SK-N-SH (cell line): ENCODE measurements at regions not wholly inside any gene's neighbourhood (a gene's known extent, or its start where the extent isn't known, plus 50 kb on each side); places are given as distances from the start of the nearest gene placed in this dataset.

ENCODE experiments used
- CTCF ChIA-PET: fragments of 300-600, 350-600 bp; formaldehyde crosslinking; extraction: SDS; loops from one replicate; lab custom pipeline; 2021; lab: Yijun Ruan, JAX
- POLR2A ChIA-PET: fragments of 350-600 bp; sonication (Branson Sonifier 250); formaldehyde crosslinking; extraction: SDS; loops from one replicate; lab custom pipeline; 2020; ENCODE audit warnings: antibody characterized with exemption, inconsistent platforms; lab: Yijun Ruan, JAX
- DNase-seq: peaks from one replicate; pipeline ENCODE4 v3.0.0; 2012
- H2AFZ ChIP-seq: fragments of 200-600 bp; sonication (generic); 2 replicates; pipeline ENCODE4 v1.8.1; 2016; ENCODE audit warnings: antibody characterized with exemption, mild to moderate bottlenecking, low read depth
- H3F3A ChIP-seq: fragments of 200-600 bp; sonication (generic); replicated peaks from 2 replicates; pipeline ENCODE3; 2016; ENCODE audit warnings: antibody characterized with exemption, mild to moderate bottlenecking; ENCODE audit not compliant: insufficient read depth
- H3K27ac ChIP-seq, 2 experiments: fragments of 200-500 bp in 1 of 2; fragments of 200-600 bp in 1 of 2; sonication (Bioruptor generic) in 1 of 2; sonication (generic), shearing (Covaris generic) in 1 of 2; 2 replicates each; pipeline versions ENCODE4 v1.5.1 to v1.6.1; 2014 to 2016; ENCODE audit warnings: low read depth in 2 of 2, inconsistent platforms in 1 of 2, low read length in 1 of 2, mild to moderate bottlenecking in 1 of 2, mixed read lengths in 1 of 2
- H3K27me3 ChIP-seq: fragments of 200-600 bp; sonication (generic), shearing (Covaris generic); 2 replicates; pipeline ENCODE4 v1.6.1; 2016; ENCODE audit warnings: mixed run types; ENCODE audit not compliant: insufficient read depth
- H3K36me3 ChIP-seq, 2 experiments: fragments of 200-500 bp in 1 of 2; fragments of 200-600 bp in 1 of 2; sonication (Bioruptor generic) in 1 of 2; sonication (generic) in 1 of 2; replicated peaks in 1 of 2; 2 replicates each; pipeline versions ENCODE3 to v1.5.1; 2014 to 2016; ENCODE audit warnings: low read length in 1 of 2, mild to moderate bottlenecking in 1 of 2; ENCODE audit not compliant: insufficient read depth in 2 of 2, control insufficient read depth in 1 of 2
- H3K4me1 ChIP-seq, 2 experiments: fragments of 200-500 bp in 1 of 2; fragments of 200-600 bp in 1 of 2; sonication (Bioruptor generic) in 1 of 2; sonication (generic), shearing (Covaris generic) in 1 of 2; 2 replicates each; pipeline versions ENCODE4 v1.5.1 to v1.6.1; 2014 to 2016; ENCODE audit warnings: low read depth in 1 of 2, low read length in 1 of 2, mixed run types in 1 of 2; ENCODE audit not compliant: insufficient read depth in 2 of 2, control insufficient read depth in 1 of 2
- H3K4me2 ChIP-seq: fragments of 200-600 bp; sonication (generic), shearing (Covaris generic); 2 replicates; pipeline ENCODE4 v1.6.1; 2017; ENCODE audit warnings: mixed run types
- H3K4me3 ChIP-seq, 2 experiments: fragments of 200-500 bp in 1 of 2; fragments of 200-600 bp in 1 of 2; sonication (Bioruptor generic) in 1 of 2; sonication (generic), shearing (Covaris generic) in 1 of 2; 2 replicates each; pipeline versions ENCODE4 v1.5.1 to v1.8.1; 2014 to 2016; ENCODE audit warnings: low read depth in 2 of 2, inconsistent platforms in 1 of 2, low read length in 1 of 2, mild to moderate bottlenecking in 1 of 2, mixed read lengths in 1 of 2, moderate library complexity in 1 of 2
- H3K79me2 ChIP-seq: fragments of 200-600 bp; sonication (generic); 2 replicates; pipeline ENCODE4 v1.8.1; 2017; ENCODE audit warnings: mild to moderate bottlenecking; ENCODE audit not compliant: insufficient read depth
- H3K9ac ChIP-seq: fragments of 200-600 bp; sonication (generic); 2 replicates; pipeline ENCODE4 v1.6.1; 2017; ENCODE audit warnings: mixed run types
- H3K9me2 ChIP-seq: fragments of 200-600 bp; sonication (generic); 2 replicates; pipeline ENCODE4 v1.6.1; 2017; ENCODE audit warnings: mixed run types
- H3K9me3 ChIP-seq: fragments of 200-600 bp; sonication (generic); 2 replicates; pipeline ENCODE4 v1.6.1; 2017; ENCODE audit warnings: mixed run types, mild to moderate bottlenecking, moderate library complexity
- H4K20me1 ChIP-seq: fragments of 200-600 bp; sonication (generic); 2 replicates; pipeline ENCODE4 v1.6.1; 2017; ENCODE audit warnings: mild to moderate bottlenecking, mixed run types; ENCODE audit not compliant: insufficient read depth
- EP300 ChIP-seq, 2 experiments: IDR thresholded peaks; 2 replicates each; pipeline versions ENCODE4 v1.4.0 to v1.6.1; 2012; ENCODE audit warnings: borderline replicate concordance in 1 of 2, low read depth in 1 of 2, low read length in 1 of 2
- EZH2phosphoT487 ChIP-seq: fragments of 200-600 bp; sonication (generic); IDR thresholded peaks from 2 replicates; pipeline ENCODE4 v1.6.1; 2017; ENCODE audit warnings: low read depth, mixed run types, mild to moderate bottlenecking, antibody characterized with exemption, moderate library complexity, borderline replicate concordance
- FOSL2 ChIP-seq: IDR thresholded peaks from 2 replicates; pipeline ENCODE4 v1.4.0; 2012; ENCODE audit warnings: low read depth, mild to moderate bottlenecking, moderate library complexity, borderline replicate concordance
- GABPA ChIP-seq: IDR thresholded peaks from 2 replicates; pipeline ENCODE4 v1.4.0; 2012; ENCODE audit warnings: low read depth, mild to moderate bottlenecking
- MEF2A ChIP-seq: IDR thresholded peaks from 2 replicates; pipeline ENCODE4 v1.4.0; 2012; ENCODE audit warnings: low read depth, borderline replicate concordance
- MXI1 ChIP-seq: IDR thresholded peaks from 2 replicates; pipeline ENCODE4 v1.6.1; 2012; ENCODE audit warnings: mild to moderate bottlenecking, low read depth, low read length, improper control_type of control experiment
- NFIC ChIP-seq: IDR thresholded peaks from 2 replicates; pipeline ENCODE4 v1.4.0; 2012; ENCODE audit warnings: borderline replicate concordance
- RXRA ChIP-seq: IDR thresholded peaks from 2 replicates; pipeline ENCODE4 v1.4.0; 2012; ENCODE audit warnings: low read depth, mild to moderate bottlenecking, borderline replicate concordance
- SIN3A ChIP-seq: IDR thresholded peaks from 2 replicates; pipeline ENCODE4 v1.6.1; 2012; ENCODE audit warnings: low read depth, mild to moderate bottlenecking, low read length, moderate library complexity, borderline replicate concordance
- SMC3 ChIP-seq: IDR thresholded peaks from 2 replicates; pipeline ENCODE4 v1.6.1; 2012; ENCODE audit warnings: low read depth, low read length, improper control_type of control experiment
- TEAD4 ChIP-seq: IDR thresholded peaks from 2 replicates; pipeline ENCODE4 v1.4.0; 2012; ENCODE audit warnings: mild to moderate bottlenecking, borderline replicate concordance; ENCODE audit not compliant: insufficient read depth
- YY1 ChIP-seq: IDR thresholded peaks from 2 replicates; pipeline ENCODE4 v1.4.0; 2012; ENCODE audit warnings: low read depth, mild to moderate bottlenecking
- WGBS: methylation state at CpG from one replicate; pipeline ENCODE4 v1.1.6; 2017; ENCODE audit warnings: low lambda C conversion rate; 5-methylcytosine and 5-hydroxymethylcytosine counted together
- TF ChIP-seq, protein P1 (sequence below): IDR thresholded peaks from 2 replicates; pipeline ENCODE4 v1.4.0; 2012; ENCODE audit warnings: low read depth
- TF ChIP-seq, protein P2 (sequence below): fragments of 150-350 bp; IDR thresholded peaks from 2 replicates; pipeline ENCODE4 v1.6.1; 2016; ENCODE audit warnings: mild to moderate bottlenecking, low read depth, low read length

DNA sequence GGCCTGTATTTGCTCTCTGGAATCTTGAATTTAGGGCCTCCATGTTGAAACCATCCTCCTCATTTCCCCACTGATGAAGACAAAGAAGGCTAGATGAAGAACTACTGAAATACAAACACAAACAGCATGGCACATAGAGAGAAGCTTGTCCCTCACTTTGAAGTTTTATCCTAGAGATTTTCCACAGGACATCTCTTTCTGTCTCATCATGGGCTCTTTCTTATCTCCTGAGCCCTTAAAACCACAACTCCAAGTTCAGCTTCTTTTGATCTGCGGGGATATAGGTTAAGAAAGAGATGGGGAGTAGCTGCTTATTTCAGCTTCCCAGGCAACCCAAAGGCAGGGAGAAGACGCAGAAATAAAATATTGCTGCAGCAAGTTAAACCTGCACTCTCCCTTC lies 213.1 kb upstream of the LRIG1 start:
- Histone ChIP-seq H3K79me2 (no peaks in the 10 kb centered on the region), H3K36me3 (no peaks in the 10 kb centered on the region), H3K4me1 (no peaks in the 10 kb centered on the region), H2AFZ (no peak overlapping the region), H3K27ac (no peak overlapping the region), H3K4me3 (no peak overlapping the region), H3K27me3 (no peaks in the 10 kb centered on the region), H3F3A (no peaks in the 10 kb centered on the region), H3K9ac (no peak overlapping the region), H3K9me2 (no peaks in the 10 kb centered on the region), H3K9me3 (no peaks in the 10 kb centered on the region), H3K4me2 (no peak overlapping the region), H4K20me1 (no peaks in the 10 kb centered on the region)
- CTCF ChIA-PET = interaction anchor here (1.2 kb wide), 1 partner anchor 335 kb away, joined by 3 read pairs; no protein-coding TSS in a partner anchor
- no peak for DNase-seq
- 20% methylated on average over 2 of the region's 2 CpGs for WGBS
- no peak for TF ChIP-seq EP300 (IDR thresholded peaks at IDR 0.05; ENCODE audit: borderline replicate concordance in 1 of 2, low read depth in 1 of 2, low read length in 1 of 2)
- POLR2A ChIA-PET = no interaction called here

DNA sequence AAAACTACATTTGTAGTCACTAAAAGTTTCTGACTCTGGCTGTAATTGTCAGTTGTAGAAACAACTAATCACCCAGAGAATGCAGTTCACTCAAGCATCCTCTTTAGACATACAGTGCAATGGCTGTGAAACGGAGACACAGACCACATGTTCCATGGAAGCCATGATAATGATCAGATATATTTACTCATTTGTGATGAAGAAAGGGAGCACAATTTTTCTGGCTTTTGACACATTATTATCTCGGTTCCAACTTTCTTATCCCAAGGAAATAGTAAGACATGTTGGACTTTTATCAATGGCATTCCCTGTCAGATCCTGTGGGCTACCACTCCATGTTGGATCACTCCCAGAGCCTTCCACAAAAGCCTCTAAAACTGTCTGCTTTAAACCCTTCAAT lies 215.0 kb upstream of the LRIG1 start:
- Histone ChIP-seq H3K9ac (no peak overlapping the region), H3K4me2 (no peak overlapping the region), H3K36me3 (no peaks in the 10 kb centered on the region), H3K4me3 (no peak overlapping the region), H3K4me1 (no peaks in the 10 kb centered on the region), H3K79me2 (no peaks in the 10 kb centered on the region), H3K9me2 (no peaks in the 10 kb centered on the region), H3F3A (no peaks in the 10 kb centered on the region), H3K27ac (no peak overlapping the region), H3K9me3 (no peaks in the 10 kb centered on the region), H2AFZ (no peak overlapping the region), H4K20me1 (no peaks in the 10 kb centered on the region), H3K27me3 (no peaks in the 10 kb centered on the region)
- DNase-seq = no peak
- no peak for TF ChIP-seq YY1
- no peak for TF ChIP-seq MXI1
- TF ChIP-seq FOSL2 = no peak
- TF ChIP-seq NFIC = no peak
- TF ChIP-seq MEF2A = no peak
- TF ChIP-seq, protein P1, sequence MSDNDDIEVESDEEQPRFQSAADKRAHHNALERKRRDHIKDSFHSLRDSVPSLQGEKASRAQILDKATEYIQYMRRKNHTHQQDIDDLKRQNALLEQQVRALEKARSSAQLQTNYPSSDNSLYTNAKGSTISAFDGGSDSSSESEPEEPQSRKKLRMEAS = no peak
- TF ChIP-seq RXRA = no peak
- TF ChIP-seq, protein P2, sequence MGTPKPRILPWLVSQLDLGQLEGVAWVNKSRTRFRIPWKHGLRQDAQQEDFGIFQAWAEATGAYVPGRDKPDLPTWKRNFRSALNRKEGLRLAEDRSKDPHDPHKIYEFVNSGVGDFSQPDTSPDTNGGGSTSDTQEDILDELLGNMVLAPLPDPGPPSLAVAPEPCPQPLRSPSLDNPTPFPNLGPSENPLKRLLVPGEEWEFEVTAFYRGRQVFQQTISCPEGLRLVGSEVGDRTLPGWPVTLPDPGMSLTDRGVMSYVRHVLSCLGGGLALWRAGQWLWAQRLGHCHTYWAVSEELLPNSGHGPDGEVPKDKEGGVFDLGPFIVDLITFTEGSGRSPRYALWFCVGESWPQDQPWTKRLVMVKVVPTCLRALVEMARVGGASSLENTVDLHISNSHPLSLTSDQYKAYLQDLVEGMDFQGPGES = no peak
- TF ChIP-seq TEAD4 = no peak
- TF ChIP-seq EZH2phosphoT487 = no peak
- TF ChIP-seq GABPA = no peak
- no peak for TF ChIP-seq SMC3
- TF ChIP-seq SIN3A = no peak
- WGBS = 14% methylated on average over 2 of the region's 2 CpGs
- ChIA-PET CTCF (no interaction called here), POLR2A (no interaction called here)
